ENCODE measurements at regions not wholly inside any gene's neighbourhood (a gene's known extent, or its start where the extent isn't known, plus 50 kb on each side); places are given as distances from the start of the nearest gene placed in this dataset.

DNA sequence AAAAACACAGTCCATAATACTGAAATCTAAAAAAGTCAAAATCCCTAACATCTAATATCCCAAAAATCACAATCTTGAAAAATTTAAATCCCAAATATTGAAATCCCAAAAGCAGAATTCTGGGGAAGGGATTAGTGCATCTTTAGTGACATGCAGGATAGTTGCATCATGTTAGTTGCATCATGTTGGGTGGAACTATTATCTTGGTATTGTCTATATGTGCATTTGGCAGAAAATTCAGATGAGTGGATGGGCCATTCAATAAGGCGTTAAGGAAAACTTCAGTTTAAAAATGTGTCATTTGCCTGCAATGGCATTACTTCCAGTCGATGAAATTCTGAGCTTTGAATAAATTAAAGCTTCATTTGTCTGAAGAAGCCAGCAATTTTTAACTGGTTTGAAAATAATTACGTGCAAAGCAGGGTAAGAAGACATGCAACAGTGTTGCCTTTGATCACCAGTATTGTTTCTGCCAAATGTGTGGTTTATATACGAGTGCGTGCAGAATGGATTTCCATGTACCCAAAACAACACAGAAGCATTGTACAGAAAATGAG, 221.4 kb upstream of the NFE2L3 start:
- no peak overlapping the region for H3K9ac ChIP-seq (ENCODE audit: low read length in 2 of 2)
- H3K4me1 ChIP-seq (ENCODE audit: control insufficient read depth, insufficient read depth, low read length), result no peaks in the 10 kb centered on the region
- H3K4me3 ChIP-seq (ENCODE audit: low read length in 2 of 2), result no peak overlapping the region
- peaks cover 0 to 3% of the 10 kb centered on the region in 2 donors for H3K9me3 ChIP-seq (ENCODE audit: control insufficient read depth in 2 of 2, low read length in 2 of 2)
- H3K27me3 ChIP-seq (ENCODE audit: control insufficient read depth in 1 of 2, insufficient read depth in 2 of 2, low read length in 2 of 2), result peaks cover 0 to 4% of the 10 kb centered on the region in 2 donors
- no peak overlapping the region for H3K27ac ChIP-seq (ENCODE audit: low read length)
- H3K36me3 ChIP-seq (ENCODE audit: control insufficient read depth in 2 of 2, insufficient read depth in 2 of 2, low read length in 2 of 2), result no peaks in the 10 kb centered on the region

DNA sequence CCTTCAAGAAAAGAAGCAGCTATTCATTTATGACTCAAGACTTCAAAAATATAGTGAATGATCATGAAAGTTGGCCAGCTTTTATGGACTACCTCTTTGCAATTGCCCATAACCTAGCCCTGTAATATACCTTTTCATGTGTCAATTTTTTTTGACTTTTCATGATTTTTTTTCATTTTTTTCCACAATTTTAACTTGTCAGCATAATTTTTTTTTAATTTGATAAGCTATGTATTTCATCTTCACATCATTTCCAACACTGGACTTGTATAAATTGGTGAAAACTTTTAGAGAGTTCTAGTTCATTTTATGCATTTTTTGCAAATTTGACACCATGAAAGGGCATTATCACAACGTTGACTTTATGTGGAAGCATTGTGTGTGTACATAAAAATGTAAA, 220.8 kb upstream of the NFE2L3 start:
- no peaks in the 10 kb centered on the region for H3K4me1 ChIP-seq (ENCODE audit: control insufficient read depth, insufficient read depth, low read length)
- H3K9ac ChIP-seq (ENCODE audit: low read length in 2 of 2), result no peak overlapping the region
- H3K9me3 ChIP-seq (ENCODE audit: control insufficient read depth in 2 of 2, low read length in 2 of 2), result peaks cover 0 to 3% of the 10 kb centered on the region in 2 donors
- H3K27ac ChIP-seq (ENCODE audit: low read length), result no peak overlapping the region
- no peak overlapping the region for H3K4me3 ChIP-seq (ENCODE audit: low read length in 2 of 2)
- H3K36me3 ChIP-seq (ENCODE audit: control insufficient read depth in 2 of 2, insufficient read depth in 2 of 2, low read length in 2 of 2), result no peaks in the 10 kb centered on the region
- H3K27me3 ChIP-seq (ENCODE audit: control insufficient read depth in 1 of 2, insufficient read depth in 2 of 2, low read length in 2 of 2), result peaks cover 0 to 4% of the 10 kb centered on the region in 2 donors

DNA sequence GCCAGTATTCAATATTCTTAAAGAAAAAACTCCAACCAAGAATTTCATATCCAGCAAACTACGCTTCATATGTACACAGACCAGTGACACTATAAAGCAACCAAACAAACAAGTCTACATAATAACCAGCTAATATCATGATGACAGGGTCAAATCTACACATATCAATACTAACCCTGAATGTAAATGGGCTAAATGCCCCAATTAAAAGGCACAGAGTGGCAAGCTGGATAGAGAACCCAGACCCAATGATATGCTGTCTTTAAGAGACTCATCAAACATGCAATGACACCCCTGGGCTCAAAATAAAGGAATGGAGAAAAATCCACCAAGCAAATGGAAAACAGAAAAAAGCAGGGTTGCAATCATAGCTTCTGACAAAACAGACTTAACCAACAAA, 218.1 kb upstream of the NFE2L3 start:
- Histone ChIP-seq H3K4me3 (ENCODE audit: low read length in 2 of 2) (no peak overlapping the region), H3K9ac (ENCODE audit: low read length in 2 of 2) (no peak overlapping the region), H3K36me3 (ENCODE audit: control insufficient read depth in 2 of 2, insufficient read depth in 2 of 2, low read length in 2 of 2) (no peaks in the 10 kb centered on the region), H3K9me3 (ENCODE audit: control insufficient read depth in 2 of 2, low read length in 2 of 2) (peaks cover 0 to 3% of the 10 kb centered on the region in 2 donors), H3K27ac (ENCODE audit: low read length) (no peak overlapping the region), H3K27me3 (ENCODE audit: control insufficient read depth in 1 of 2, insufficient read depth in 2 of 2, low read length in 2 of 2) (peaks cover 0 to 4% of the 10 kb centered on the region in 2 donors), H3K4me1 (ENCODE audit: control insufficient read depth, insufficient read depth, low read length) (no peaks in the 10 kb centered on the region)

DNA sequence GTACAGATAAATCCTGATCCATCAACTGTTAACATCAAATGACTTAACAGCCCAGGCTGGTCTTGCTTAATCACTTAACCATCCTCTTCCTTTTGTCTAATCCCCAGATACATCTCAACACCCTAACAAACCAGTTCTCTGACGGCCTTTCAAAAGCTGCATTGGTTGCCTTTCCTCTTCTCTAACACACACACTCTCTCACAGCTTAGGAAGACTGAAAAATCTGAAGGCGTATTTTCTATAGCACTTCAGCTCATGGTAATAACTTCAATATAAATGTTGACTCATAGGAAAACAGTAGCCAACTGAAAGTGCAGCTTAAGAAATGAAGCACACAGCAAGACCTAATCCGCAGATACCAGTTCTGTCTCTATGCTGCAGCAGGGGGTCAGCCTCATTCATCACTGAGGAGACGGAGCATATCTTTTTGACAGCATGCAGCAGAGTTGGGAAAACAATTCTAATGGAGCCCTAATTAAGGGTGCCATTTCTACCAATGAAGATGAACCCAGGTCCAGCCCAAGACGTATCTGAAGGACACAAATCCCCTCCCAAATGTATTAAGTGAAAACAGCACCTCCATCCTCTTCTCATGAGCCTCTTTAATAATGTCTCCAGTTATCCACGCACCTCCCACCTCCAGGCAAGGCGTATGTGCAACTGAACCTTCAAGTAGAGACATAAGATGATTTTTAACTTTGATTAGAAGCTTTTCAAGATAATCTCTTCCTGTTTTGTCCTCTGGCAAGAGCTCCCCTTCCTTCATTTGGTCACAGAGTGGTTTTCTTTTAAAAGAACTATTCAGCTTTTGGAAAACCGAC, 211.7 kb upstream of the NFE2L3 start:
- H3K27me3 ChIP-seq (ENCODE audit: control insufficient read depth in 1 of 2, insufficient read depth in 2 of 2, low read length in 2 of 2), result peaks cover 0 to 5% of the 10 kb centered on the region in 2 donors
- no peak overlapping the region for H3K9ac ChIP-seq (ENCODE audit: low read length in 2 of 2)
- no peaks in the 10 kb centered on the region for H3K4me1 ChIP-seq (ENCODE audit: control insufficient read depth, insufficient read depth, low read length)
- H3K9me3 ChIP-seq (ENCODE audit: control insufficient read depth in 2 of 2, low read length in 2 of 2), result peaks cover 0 to under 1% of the 10 kb centered on the region in 2 donors
- H3K27ac ChIP-seq (ENCODE audit: low read length), result no peak overlapping the region
- no peak overlapping the region for H3K4me3 ChIP-seq (ENCODE audit: low read length in 2 of 2)
- no peaks in the 10 kb centered on the region for H3K36me3 ChIP-seq (ENCODE audit: control insufficient read depth in 2 of 2, insufficient read depth in 2 of 2, low read length in 2 of 2)

DNA sequence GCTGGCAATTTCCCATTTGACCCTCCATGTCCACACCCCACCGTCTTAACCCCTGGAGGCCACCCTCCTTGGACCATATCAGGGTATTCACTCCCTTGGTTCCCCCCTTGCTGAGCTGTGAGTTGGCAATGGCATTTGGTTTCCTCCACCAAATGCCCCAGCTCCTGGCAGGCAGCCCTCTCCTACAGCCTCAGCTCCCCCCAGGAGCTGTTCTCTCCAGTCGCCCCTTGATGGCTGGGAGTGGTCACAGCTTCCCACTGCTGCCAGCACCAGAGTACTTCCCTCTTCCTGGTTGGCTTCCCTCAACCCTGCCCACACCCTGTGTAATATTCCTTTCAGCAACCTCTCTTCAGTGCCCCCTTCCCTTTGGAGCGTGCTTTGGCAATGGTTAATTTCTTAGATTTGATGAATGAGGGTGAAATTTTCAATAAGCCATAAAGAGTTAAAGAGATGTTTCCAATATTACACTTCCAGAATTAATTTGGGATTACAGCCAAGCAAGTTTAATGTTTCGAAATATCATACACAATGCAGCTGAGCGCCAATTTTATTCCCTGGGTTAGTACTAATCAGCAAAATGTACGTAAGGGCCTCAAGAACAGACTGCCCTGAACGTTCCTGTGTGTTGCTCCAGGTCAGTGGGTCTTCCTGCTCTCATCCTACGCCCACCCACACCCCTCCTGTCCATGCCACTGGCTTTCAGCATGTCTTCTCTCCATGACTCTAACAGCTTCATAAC, 207.1 kb upstream of the NFE2L3 start:
- no peak overlapping the region for H3K27ac ChIP-seq (ENCODE audit: low read length)
- peaks cover 5% of the 10 kb centered on the region for H3K4me1 ChIP-seq (ENCODE audit: control insufficient read depth, insufficient read depth, low read length)
- H3K9ac ChIP-seq (ENCODE audit: low read length in 2 of 2), result no peak overlapping the region
- no peak overlapping the region for H3K4me3 ChIP-seq (ENCODE audit: low read length in 2 of 2)
- H3K9me3 ChIP-seq (ENCODE audit: control insufficient read depth in 2 of 2, low read length in 2 of 2), result no peaks in the 10 kb centered on the region
- peaks cover 0 to 5% of the 10 kb centered on the region in 2 donors for H3K27me3 ChIP-seq (ENCODE audit: control insufficient read depth in 1 of 2, insufficient read depth in 2 of 2, low read length in 2 of 2)
- no peaks in the 10 kb centered on the region for H3K36me3 ChIP-seq (ENCODE audit: control insufficient read depth in 2 of 2, insufficient read depth in 2 of 2, low read length in 2 of 2)

DNA sequence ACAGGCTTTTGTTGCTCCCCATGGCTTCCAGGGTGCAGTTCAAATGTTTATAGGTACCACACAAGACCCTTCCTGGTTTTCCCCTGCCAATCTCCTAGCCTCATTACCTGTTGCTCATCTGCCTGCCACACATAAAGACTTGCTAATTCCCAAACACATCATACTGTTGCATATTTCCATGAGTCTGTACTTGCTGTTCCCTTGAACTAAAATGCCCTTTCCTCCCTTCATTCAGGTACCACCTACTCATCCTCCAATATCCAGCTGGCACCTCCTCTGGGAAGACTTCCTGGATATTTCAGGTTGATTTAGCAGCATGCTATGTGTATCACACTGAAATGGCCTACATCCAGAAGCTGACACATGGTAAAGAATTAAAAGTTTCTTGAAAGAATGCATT, 206.4 kb upstream of the NFE2L3 start:
- peaks cover 9% of the 10 kb centered on the region for H3K4me1 ChIP-seq (ENCODE audit: control insufficient read depth, insufficient read depth, low read length)
- no peak overlapping the region for H3K9ac ChIP-seq (ENCODE audit: low read length in 2 of 2)
- no peaks in the 10 kb centered on the region for H3K36me3 ChIP-seq (ENCODE audit: control insufficient read depth in 2 of 2, insufficient read depth in 2 of 2, low read length in 2 of 2)
- H3K9me3 ChIP-seq (ENCODE audit: control insufficient read depth in 2 of 2, low read length in 2 of 2), result no peaks in the 10 kb centered on the region
- no peak overlapping the region for H3K27ac ChIP-seq (ENCODE audit: low read length)
- peaks cover 0 to 3% of the 10 kb centered on the region in 2 donors for H3K27me3 ChIP-seq (ENCODE audit: control insufficient read depth in 1 of 2, insufficient read depth in 2 of 2, low read length in 2 of 2)
- H3K4me3 ChIP-seq (ENCODE audit: low read length in 2 of 2), result no peak overlapping the region

DNA sequence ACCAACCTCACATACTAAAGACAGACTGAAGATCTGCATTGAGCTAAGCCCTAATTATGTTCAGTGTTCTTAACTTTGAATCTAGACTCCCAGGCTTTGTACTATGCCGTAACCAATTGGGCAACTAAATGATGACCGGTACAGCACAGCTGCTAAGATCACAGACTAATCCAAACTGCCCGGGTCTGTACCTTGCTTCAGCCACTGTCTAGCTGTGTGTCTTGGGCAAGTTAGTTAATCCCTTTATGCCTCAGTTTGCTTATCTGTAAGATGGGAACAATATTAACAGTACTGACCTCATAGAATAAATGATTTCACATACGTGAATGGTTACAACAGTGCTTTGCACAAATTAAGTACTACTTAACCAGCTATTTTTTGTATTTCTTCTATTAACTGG, 205.8 kb upstream of the NFE2L3 start:
- no peaks in the 10 kb centered on the region for H3K9me3 ChIP-seq (ENCODE audit: control insufficient read depth in 2 of 2, low read length in 2 of 2)
- H3K4me3 ChIP-seq (ENCODE audit: low read length in 2 of 2), result no peak overlapping the region
- H3K27ac ChIP-seq (ENCODE audit: low read length), result no peak overlapping the region
- H3K36me3 ChIP-seq (ENCODE audit: control insufficient read depth in 2 of 2, insufficient read depth in 2 of 2, low read length in 2 of 2), result no peaks in the 10 kb centered on the region
- no peak overlapping the region for H3K9ac ChIP-seq (ENCODE audit: low read length in 2 of 2)
- H3K27me3 ChIP-seq (ENCODE audit: control insufficient read depth in 1 of 2, insufficient read depth in 2 of 2, low read length in 2 of 2), result no peaks in the 10 kb centered on the region
- peaks cover 9% of the 10 kb centered on the region for H3K4me1 ChIP-seq (ENCODE audit: control insufficient read depth, insufficient read depth, low read length)

DNA sequence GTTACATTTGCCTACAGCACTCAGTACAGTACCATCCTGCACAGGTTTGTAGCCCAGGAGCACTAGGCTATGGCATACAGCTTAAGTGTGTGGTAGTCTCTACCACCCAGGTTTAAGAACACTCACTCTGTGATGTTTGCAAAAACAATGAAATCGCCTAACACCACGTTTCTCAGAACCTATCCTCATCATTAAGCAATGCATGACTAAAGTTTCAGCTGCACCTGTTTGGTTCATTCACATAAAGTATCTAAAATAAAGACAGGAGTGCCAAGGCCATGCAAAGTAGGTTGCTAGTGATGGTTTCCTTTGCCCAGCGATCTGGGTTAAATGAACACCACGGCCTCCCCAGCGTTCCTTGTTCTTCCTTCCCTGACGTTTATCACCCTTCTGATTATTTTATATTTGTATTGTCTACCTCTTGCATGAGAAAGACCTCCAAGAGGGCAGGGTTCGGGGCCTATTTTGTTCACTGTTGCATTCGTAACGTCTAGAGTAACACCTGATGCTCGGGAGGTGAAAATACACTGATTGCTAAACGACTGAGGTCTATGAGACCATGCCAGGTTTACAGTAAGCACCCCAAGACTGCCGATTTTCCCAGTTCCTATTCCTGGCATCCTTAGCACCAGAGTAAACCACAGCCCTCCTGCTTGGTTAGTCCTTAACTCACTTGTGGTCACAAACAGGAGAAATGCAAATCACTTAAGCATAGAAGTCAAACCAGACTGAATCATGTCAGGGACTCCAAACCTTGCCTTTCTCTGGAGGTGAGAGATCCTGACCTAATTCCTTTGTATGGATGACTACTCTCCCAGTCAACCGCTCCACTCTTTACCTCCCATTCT, 204.1 kb upstream of the NFE2L3 start:
- peaks cover 17% of the 10 kb centered on the region for H3K4me1 ChIP-seq (ENCODE audit: control insufficient read depth, insufficient read depth, low read length)
- no peak overlapping the region for H3K4me3 ChIP-seq (ENCODE audit: low read length in 2 of 2)
- H3K9me3 ChIP-seq (ENCODE audit: control insufficient read depth in 2 of 2, low read length in 2 of 2), result no peaks in the 10 kb centered on the region
- H3K9ac ChIP-seq (ENCODE audit: low read length in 2 of 2), result no peak overlapping the region
- H3K27ac ChIP-seq (ENCODE audit: low read length), result no peak overlapping the region
- H3K27me3 ChIP-seq (ENCODE audit: control insufficient read depth in 1 of 2, insufficient read depth in 2 of 2, low read length in 2 of 2), result no peaks in the 10 kb centered on the region
- no peaks in the 10 kb centered on the region for H3K36me3 ChIP-seq (ENCODE audit: control insufficient read depth in 2 of 2, insufficient read depth in 2 of 2, low read length in 2 of 2)

DNA sequence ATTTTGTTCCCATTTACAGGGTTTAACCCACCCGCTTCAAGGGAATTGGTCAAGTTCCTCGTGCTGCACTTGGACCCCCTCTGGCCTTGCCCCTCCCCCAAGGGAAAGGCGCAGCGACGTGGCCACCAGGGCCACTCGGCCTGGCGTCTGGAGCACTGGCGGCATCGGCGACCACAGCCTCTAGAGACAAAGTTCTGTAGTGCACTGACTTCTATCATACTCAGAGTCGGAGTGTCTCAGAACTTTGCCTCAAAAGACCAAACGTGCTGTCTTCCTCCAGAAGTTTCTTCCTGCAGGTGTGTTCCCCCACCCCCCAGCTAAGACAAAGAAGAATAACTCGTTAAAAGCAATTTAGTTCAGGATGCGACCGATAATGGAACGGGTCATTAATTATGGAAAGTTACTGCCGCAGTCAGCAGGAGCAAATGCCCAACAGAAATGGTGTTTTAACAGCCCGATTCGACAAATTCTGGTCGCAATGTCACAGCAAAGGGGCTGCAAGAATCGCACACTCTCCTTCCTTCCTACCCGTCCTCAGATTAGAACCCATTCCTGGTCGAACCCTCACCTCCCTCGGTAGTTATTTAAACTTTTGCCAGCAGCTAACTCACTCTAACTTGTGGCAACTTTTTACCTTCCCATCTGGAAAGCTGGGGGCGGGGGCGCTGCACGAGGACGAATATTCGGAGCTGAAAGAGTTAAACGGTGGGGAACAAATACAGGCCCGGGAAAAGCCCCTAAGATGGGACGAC, 202.1 kb upstream of the NFE2L3 start:
- H3K36me3 ChIP-seq (ENCODE audit: control insufficient read depth in 2 of 2, insufficient read depth in 2 of 2, low read length in 2 of 2), result no peaks in the 10 kb centered on the region
- peaks cover 17% of the 10 kb centered on the region for H3K4me1 ChIP-seq (ENCODE audit: control insufficient read depth, insufficient read depth, low read length)
- H3K27me3 ChIP-seq (ENCODE audit: control insufficient read depth in 1 of 2, insufficient read depth in 2 of 2, low read length in 2 of 2), result no peaks in the 10 kb centered on the region
- peak overlapping the region; percentile 61 to 77 for H3K4me3 ChIP-seq (ENCODE audit: low read length in 2 of 2)
- H3K9me3 ChIP-seq (ENCODE audit: control insufficient read depth in 2 of 2, low read length in 2 of 2), result no peaks in the 10 kb centered on the region
- peak overlapping the region in 1 of 2 donors; percentile 21 for H3K9ac ChIP-seq (ENCODE audit: low read length in 2 of 2)
- no peak overlapping the region for H3K27ac ChIP-seq (ENCODE audit: low read length)

All from stomach smooth muscle (tissue), 2 donors.